GM23248 (cell line): ENCODE measurements at regions not wholly inside any gene's neighbourhood (a gene's known extent, or its start where the extent isn't known, plus 50 kb on each side); places are given as distances from the start of the nearest gene placed in this dataset.

Experiments
- EZH2 ChIP-seq: fragments of 200-600 bp; sonication (generic); IDR thresholded peaks from 2 replicates; pipeline ENCODE4 v1.6.1; 2018; ENCODE audit warnings: antibody characterized with exemption, mild to moderate bottlenecking; ENCODE audit not compliant: insufficient read depth, poor library complexity, severe bottlenecking
- EZH2phosphoT487 ChIP-seq: fragments of 200-600 bp; sonication (generic); IDR thresholded peaks from 2 replicates; pipeline ENCODE4 v1.6.1; 2018; ENCODE audit warnings: antibody characterized with exemption, moderate library complexity, mild to moderate bottlenecking, low read depth; ENCODE audit not compliant: insufficient read depth

DNA sequence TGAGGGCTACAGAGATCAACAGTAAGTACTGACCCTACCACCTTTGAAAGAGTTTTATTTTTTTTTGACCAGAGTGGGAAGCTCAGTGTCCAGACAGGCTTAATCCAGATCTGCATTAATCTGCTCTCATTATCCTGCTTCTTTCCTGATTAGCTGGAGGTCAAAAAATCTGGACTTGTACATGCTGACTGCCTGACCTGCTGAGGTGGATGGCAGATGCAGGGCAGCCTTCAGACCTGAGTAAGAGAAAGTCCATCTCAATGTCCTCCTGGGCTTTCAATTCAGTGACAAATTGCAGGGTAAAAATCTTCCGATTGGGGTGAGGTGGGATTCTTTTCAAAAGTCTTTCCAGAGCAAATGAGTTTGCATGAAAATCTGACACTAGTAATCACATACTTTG is 998.8 kb upstream of the PIK3C3 start:
- TF ChIP-seq EZH2phosphoT487 (no peak), EZH2 (no peak)
